K562 (cell line): ENCODE measurements at regions not wholly inside any gene's neighbourhood (a gene's known extent, or its start where the extent isn't known, plus 50 kb on each side); places are given as distances from the start of the nearest gene placed in this dataset.
"Not testable (repeated sequence)": the region's sequence is repeated elsewhere in the genome, so short reads cannot be mapped to it uniquely, and the experiment has no call there.

Experiments
- ATAC-seq: fragments of 200-7000 bp; cut with Tn5 transposase; 3 replicates; pipeline ENCODE4 v1.9.1; 2020; ENCODE audit warnings: moderate library complexity
- BruUV-seq: library from RNA; stranded (reverse); fragments of 400-500 nt; replicated peaks from 2 replicates; lab custom pipeline; 2021; lab: Mats Ljungman, UMichigan
- CTCF ChIA-PET: fragments of 300-600 bp; formaldehyde crosslinking; extraction: SDS; loops from one replicate; lab custom pipeline; 2021; ENCODE audit warnings: low intra/inter-chr PET ratio; lab: Yijun Ruan, JAX
- POLR2A ChIA-PET: fragments of 300-600, 350-650 bp; sonication (Branson Sonifier 250); formaldehyde crosslinking; extraction: SDS; loops from one replicate; lab custom pipeline; 2021; ENCODE audit warnings: antibody characterized with exemption, inconsistent platforms; lab: Yijun Ruan, JAX
- DNase-seq, 4 experiments: peaks; one replicate each; pipeline versions ENCODE4 v3.0.0 to v3.0.0-alpha.2; 2011 to 2018; ENCODE audit warnings: low spot score in 3 of 4, mixed read lengths in 3 of 4; ENCODE audit errors: extremely low read depth in 1 of 4
- FAIRE-seq: peaks from 2 replicates; lab custom pipeline; 2011; peaks lifted over from hg19 to GRCh38; lab: Jason Lieb, UNC
- H2AFZ ChIP-seq: 2 replicates; pipeline ENCODE4 v1.6.0; 2011; ENCODE audit warnings: low read depth, low read length, control low read depth, inconsistent platforms
- H3K27ac ChIP-seq: fragments of 200-600 bp; 3 replicates; pipeline ENCODE4 v1.8.0; 2011; ENCODE audit warnings: low read depth, mild to moderate bottlenecking, control low read depth, inconsistent platforms, low read length, moderate library complexity, mixed read lengths; ENCODE audit errors: extremely low read depth
- H3K27me3 ChIP-seq, 2 experiments: fragments of 300-600 bp in 1 of 2; 2 replicates in 1 of 2; 3 replicates in 1 of 2; pipeline versions ENCODE4 v1.6.0 to v1.8.0; 2011; ENCODE audit warnings: inconsistent platforms in 2 of 2, low read length in 2 of 2, mild to moderate bottlenecking in 1 of 2, mixed read lengths in 1 of 2, moderate library complexity in 1 of 2; ENCODE audit not compliant: control insufficient read depth in 2 of 2, insufficient read depth in 2 of 2
- H3K36me3 ChIP-seq: fragments of 300-600 bp; 3 replicates; pipeline ENCODE4 v1.8.0; 2011; ENCODE audit warnings: mild to moderate bottlenecking, low read length, inconsistent platforms; ENCODE audit not compliant: control insufficient read depth, insufficient read depth
- H3K4me1 ChIP-seq, 2 experiments: fragments of 200-600 bp in 1 of 2; replicated peaks in 1 of 2; 2 replicates in 1 of 2; 3 replicates in 1 of 2; pipeline versions ENCODE4 v1.5.1 to v1.8.0; 2011; ENCODE audit warnings: inconsistent platforms in 2 of 2, low read length in 2 of 2, mild to moderate bottlenecking in 1 of 2, mixed read lengths in 1 of 2, moderate library complexity in 1 of 2; ENCODE audit not compliant: control insufficient read depth in 2 of 2, insufficient read depth in 2 of 2
- H3K4me2 ChIP-seq: 2 replicates; pipeline ENCODE4 v1.6.1; 2011; ENCODE audit warnings: low read length, control low read depth, inconsistent platforms, mixed read lengths; ENCODE audit not compliant: insufficient read depth
- H3K4me3 ChIP-seq: fragments of 200-600 bp; sonication (generic), shearing (Covaris generic); 2 replicates; pipeline ENCODE4 v1.5.1; 2016; ENCODE audit warnings: control low read depth, inconsistent platforms
- H3K79me2 ChIP-seq: fragments of 200-600 bp; 3 replicates; pipeline ENCODE4 v1.8.0; 2011; ENCODE audit warnings: low read length, inconsistent platforms; ENCODE audit not compliant: control insufficient read depth, insufficient read depth
- H3K9ac ChIP-seq, 2 experiments: 2 replicates each; pipeline versions ENCODE4 v1.6.0 to v1.6.1; 2011; ENCODE audit warnings: low read depth in 2 of 2, low read length in 2 of 2, control low read depth in 1 of 2, inconsistent platforms in 1 of 2, mild to moderate bottlenecking in 1 of 2, mixed read lengths in 1 of 2; ENCODE audit not compliant: insufficient read depth in 1 of 2
- H3K9me1 ChIP-seq: one replicate; pipeline ENCODE4 v1.6.0; 2011; ENCODE audit warnings: inconsistent platforms, mild to moderate bottlenecking, low read length, moderate library complexity; ENCODE audit not compliant: control insufficient read depth, insufficient read depth
- H3K9me3 ChIP-seq: replicated peaks from 2 replicates; pipeline ENCODE4 v1.5.1; 2011; ENCODE audit warnings: low read depth, low read length, inconsistent platforms; ENCODE audit not compliant: control insufficient read depth, insufficient read depth
- H4K20me1 ChIP-seq: replicated peaks from 2 replicates; pipeline ENCODE4 v1.6.1; 2011; ENCODE audit warnings: low read length, inconsistent platforms, mixed read lengths; ENCODE audit not compliant: control insufficient read depth, insufficient read depth
- MAZ ChIP-seq, 2 experiments: fragments of 450-650 bp in 1 of 2; sonication (generic) in 1 of 2; formaldehyde crosslinking; IDR thresholded peaks in 1 of 2; conservative IDR thresholded peaks in 1 of 2; 2 replicates each; pipeline versions ENCODE4 v1.4.0 to v1.5.0; 2020; ENCODE audit warnings: mild to moderate bottlenecking in 1 of 2, missing genetic modification reagents in 1 of 2
- MTF1 ChIP-seq: fragments of 250-450 bp; sonication (Bioruptor Pico); IDR thresholded peaks from 2 replicates; pipeline ENCODE4 v1.9.0; 2021; ENCODE audit warnings: moderate library complexity, mild to moderate bottlenecking, inconsistent platforms, borderline replicate concordance
- TFAM ChIP-seq: fragments of 250-450 bp; sonication (Bioruptor Pico); conservative IDR thresholded peaks from 2 replicates; pipeline ENCODE4 v1.5.0; 2021; ENCODE audit warnings: mild to moderate bottlenecking, moderate library complexity
- WGBS: fragments of 100-300 bp; shearing (Covaris generic); methylation state at CpG from one replicate; pipeline ENCODE4 v1.1.6; 2016; ENCODE audit warnings: low coverage, mixed read lengths; ENCODE audit not compliant: insufficient coverage; ENCODE audit errors: missing lambda C conversion rate; 5-methylcytosine and 5-hydroxymethylcytosine counted together
- in situ Hi-C: fragments of 300-500 bp; cut with MboI; formaldehyde crosslinking; loops from 4 replicates; pipeline ENCODE4 v1.15.0; 2018; ENCODE audit warnings: inconsistent platforms, mixed read lengths
- intact Hi-C: fragments of 100-400 bp; cut with micrococcal nuclease; formaldehyde crosslinking; loops from 2 replicates; pipeline ENCODE4 v1.14.2; 2022
- TF ChIP-seq, protein P1 (sequence below): conservative IDR thresholded peaks from 2 replicates; pipeline ENCODE4 v1.6.1; 2011; ENCODE audit warnings: low read depth, mild to moderate bottlenecking, low read length; ENCODE audit not compliant: control insufficient read depth
- TF ChIP-seq, protein P2 (sequence below): fragments of 250-450 bp; sonication (Bioruptor Pico); IDR thresholded peaks from 2 replicates; pipeline ENCODE4 v1.5.1; 2021; ENCODE audit warnings: mild to moderate bottlenecking

DNA sequence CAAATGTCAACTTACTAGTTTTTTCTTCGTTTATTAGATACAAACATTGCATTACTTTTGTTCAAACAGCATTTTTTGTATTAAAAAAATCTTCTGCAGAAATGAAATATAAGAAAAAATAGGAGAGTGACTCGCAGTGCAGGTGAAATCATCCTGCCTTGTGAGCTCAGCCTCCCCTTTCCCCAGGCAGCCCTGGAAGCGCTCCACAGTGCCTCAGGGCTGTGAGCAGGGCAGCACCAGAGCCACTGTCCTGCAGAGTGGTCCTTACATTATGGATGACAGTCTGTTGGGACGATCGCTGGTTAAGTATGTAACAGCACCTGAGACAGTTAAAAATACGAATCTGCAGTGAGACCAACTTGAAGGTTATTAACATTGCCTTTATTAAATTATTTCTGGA is 695.4 kb upstream of the POM121L12 start (continued):
- TF ChIP-seq, protein P1, sequence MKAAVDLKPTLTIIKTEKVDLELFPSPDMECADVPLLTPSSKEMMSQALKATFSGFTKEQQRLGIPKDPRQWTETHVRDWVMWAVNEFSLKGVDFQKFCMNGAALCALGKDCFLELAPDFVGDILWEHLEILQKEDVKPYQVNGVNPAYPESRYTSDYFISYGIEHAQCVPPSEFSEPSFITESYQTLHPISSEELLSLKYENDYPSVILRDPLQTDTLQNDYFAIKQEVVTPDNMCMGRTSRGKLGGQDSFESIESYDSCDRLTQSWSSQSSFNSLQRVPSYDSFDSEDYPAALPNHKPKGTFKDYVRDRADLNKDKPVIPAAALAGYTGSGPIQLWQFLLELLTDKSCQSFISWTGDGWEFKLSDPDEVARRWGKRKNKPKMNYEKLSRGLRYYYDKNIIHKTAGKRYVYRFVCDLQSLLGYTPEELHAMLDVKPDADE: no peak
- TF ChIP-seq MAZ (CRISPR knock-in tag; conservative IDR thresholded peaks at IDR 0.05 in 1 of 2, IDR thresholded peaks at IDR 0.05 in 1 of 2): no peak
- TF ChIP-seq, protein P2, sequence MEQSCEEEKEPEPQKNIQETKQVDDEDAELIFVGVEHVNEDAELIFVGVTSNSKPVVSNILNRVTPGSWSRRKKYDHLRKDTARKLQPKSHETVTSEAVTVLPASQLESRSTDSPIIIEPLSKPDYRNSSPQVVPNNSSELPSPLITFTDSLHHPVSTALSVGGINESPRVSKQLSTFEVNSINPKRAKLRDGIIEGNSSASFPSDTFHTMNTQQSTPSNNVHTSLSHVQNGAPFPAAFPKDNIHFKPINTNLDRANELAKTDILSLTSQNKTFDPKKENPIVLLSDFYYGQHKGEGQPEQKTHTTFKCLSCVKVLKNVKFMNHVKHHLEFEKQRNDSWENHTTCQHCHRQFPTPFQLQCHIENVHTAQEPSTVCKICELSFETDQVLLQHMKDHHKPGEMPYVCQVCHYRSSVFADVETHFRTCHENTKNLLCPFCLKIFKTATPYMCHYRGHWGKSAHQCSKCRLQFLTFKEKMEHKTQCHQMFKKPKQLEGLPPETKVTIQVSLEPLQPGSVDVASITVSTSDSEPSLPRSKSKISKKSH: no peak
- no peak for TF ChIP-seq MTF1 (CRISPR knock-in tag)
- TF ChIP-seq TFAM: no peak

GRCh38 chr7:52328328-52328727 is 707.1 kb upstream of the POM121L12 start:
- H3K4me1 ChIP-seq, H3K9me1 ChIP-seq, CTCF ChIA-PET, ATAC-seq, DNase-seq, intact Hi-C loops, POLR2A ChIA-PET, FAIRE-seq, H3K4me3 ChIP-seq, BruUV-seq, H4K20me1 ChIP-seq, H3K9ac ChIP-seq, H2AFZ ChIP-seq, H3K79me2 ChIP-seq, H3K27me3 ChIP-seq, H3K36me3 ChIP-seq, H3K4me2 ChIP-seq, H3K27ac ChIP-seq, H3K9me3 ChIP-seq, in situ Hi-C loops: not testable (repeated sequence)
- WGBS: 0% methylated on average over 6 of the region's 7 CpGs
